SK-N-SH (cell line): ENCODE measurements at regions not wholly inside any gene's neighbourhood (a gene's known extent, or its start where the extent isn't known, plus 50 kb on each side); places are given as distances from the start of the nearest gene placed in this dataset.

Experiments
- CTCF ChIA-PET: fragments of 300-600, 350-600 bp; formaldehyde crosslinking; extraction: SDS; loops from one replicate; lab custom pipeline; 2021; lab: Yijun Ruan, JAX
- POLR2A ChIA-PET: fragments of 350-600 bp; sonication (Branson Sonifier 250); formaldehyde crosslinking; extraction: SDS; loops from one replicate; lab custom pipeline; 2020; ENCODE audit warnings: antibody characterized with exemption, inconsistent platforms; lab: Yijun Ruan, JAX
- DNase-seq: peaks from one replicate; pipeline ENCODE4 v3.0.0; 2012
- H2AFZ ChIP-seq: fragments of 200-600 bp; sonication (generic); 2 replicates; pipeline ENCODE4 v1.8.1; 2016; ENCODE audit warnings: antibody characterized with exemption, mild to moderate bottlenecking, low read depth
- H3F3A ChIP-seq: fragments of 200-600 bp; sonication (generic); replicated peaks from 2 replicates; pipeline ENCODE3; 2016; ENCODE audit warnings: antibody characterized with exemption, mild to moderate bottlenecking; ENCODE audit not compliant: insufficient read depth
- H3K27ac ChIP-seq, 2 experiments: fragments of 200-500 bp in 1 of 2; fragments of 200-600 bp in 1 of 2; sonication (Bioruptor generic) in 1 of 2; sonication (generic), shearing (Covaris generic) in 1 of 2; 2 replicates each; pipeline versions ENCODE4 v1.5.1 to v1.6.1; 2014 to 2016; ENCODE audit warnings: low read depth in 2 of 2, inconsistent platforms in 1 of 2, low read length in 1 of 2, mild to moderate bottlenecking in 1 of 2, mixed read lengths in 1 of 2
- H3K27me3 ChIP-seq: fragments of 200-600 bp; sonication (generic), shearing (Covaris generic); 2 replicates; pipeline ENCODE4 v1.6.1; 2016; ENCODE audit warnings: mixed run types; ENCODE audit not compliant: insufficient read depth
- H3K36me3 ChIP-seq, 2 experiments: fragments of 200-500 bp in 1 of 2; fragments of 200-600 bp in 1 of 2; sonication (Bioruptor generic) in 1 of 2; sonication (generic) in 1 of 2; replicated peaks in 1 of 2; 2 replicates each; pipeline versions ENCODE3 to v1.5.1; 2014 to 2016; ENCODE audit warnings: low read length in 1 of 2, mild to moderate bottlenecking in 1 of 2; ENCODE audit not compliant: insufficient read depth in 2 of 2, control insufficient read depth in 1 of 2
- H3K4me1 ChIP-seq, 2 experiments: fragments of 200-500 bp in 1 of 2; fragments of 200-600 bp in 1 of 2; sonication (Bioruptor generic) in 1 of 2; sonication (generic), shearing (Covaris generic) in 1 of 2; 2 replicates each; pipeline versions ENCODE4 v1.5.1 to v1.6.1; 2014 to 2016; ENCODE audit warnings: low read depth in 1 of 2, low read length in 1 of 2, mixed run types in 1 of 2; ENCODE audit not compliant: insufficient read depth in 2 of 2, control insufficient read depth in 1 of 2
- H3K4me2 ChIP-seq: fragments of 200-600 bp; sonication (generic), shearing (Covaris generic); 2 replicates; pipeline ENCODE4 v1.6.1; 2017; ENCODE audit warnings: mixed run types
- H3K4me3 ChIP-seq, 2 experiments: fragments of 200-500 bp in 1 of 2; fragments of 200-600 bp in 1 of 2; sonication (Bioruptor generic) in 1 of 2; sonication (generic), shearing (Covaris generic) in 1 of 2; 2 replicates each; pipeline versions ENCODE4 v1.5.1 to v1.8.1; 2014 to 2016; ENCODE audit warnings: low read depth in 2 of 2, inconsistent platforms in 1 of 2, low read length in 1 of 2, mild to moderate bottlenecking in 1 of 2, mixed read lengths in 1 of 2, moderate library complexity in 1 of 2
- H3K79me2 ChIP-seq: fragments of 200-600 bp; sonication (generic); 2 replicates; pipeline ENCODE4 v1.8.1; 2017; ENCODE audit warnings: mild to moderate bottlenecking; ENCODE audit not compliant: insufficient read depth
- H3K9ac ChIP-seq: fragments of 200-600 bp; sonication (generic); 2 replicates; pipeline ENCODE4 v1.6.1; 2017; ENCODE audit warnings: mixed run types
- H3K9me2 ChIP-seq: fragments of 200-600 bp; sonication (generic); 2 replicates; pipeline ENCODE4 v1.6.1; 2017; ENCODE audit warnings: mixed run types
- H3K9me3 ChIP-seq: fragments of 200-600 bp; sonication (generic); 2 replicates; pipeline ENCODE4 v1.6.1; 2017; ENCODE audit warnings: mixed run types, mild to moderate bottlenecking, moderate library complexity
- H4K20me1 ChIP-seq: fragments of 200-600 bp; sonication (generic); 2 replicates; pipeline ENCODE4 v1.6.1; 2017; ENCODE audit warnings: mild to moderate bottlenecking, mixed run types; ENCODE audit not compliant: insufficient read depth
- EZH2phosphoT487 ChIP-seq: fragments of 200-600 bp; sonication (generic); IDR thresholded peaks from 2 replicates; pipeline ENCODE4 v1.6.1; 2017; ENCODE audit warnings: low read depth, mixed run types, mild to moderate bottlenecking, antibody characterized with exemption, moderate library complexity, borderline replicate concordance
- JUND ChIP-seq: IDR thresholded peaks from 2 replicates; pipeline ENCODE4 v1.4.0; 2012
- MEF2A ChIP-seq: IDR thresholded peaks from 2 replicates; pipeline ENCODE4 v1.4.0; 2012; ENCODE audit warnings: low read depth, borderline replicate concordance
- POLR2AphosphoS5 ChIP-seq: IDR thresholded peaks from 2 replicates; pipeline ENCODE4 v1.6.1; 2012; ENCODE audit warnings: low read depth, low read length
- SIN3A ChIP-seq: IDR thresholded peaks from 2 replicates; pipeline ENCODE4 v1.6.1; 2012; ENCODE audit warnings: low read depth, mild to moderate bottlenecking, low read length, moderate library complexity, borderline replicate concordance
- SMC3 ChIP-seq: IDR thresholded peaks from 2 replicates; pipeline ENCODE4 v1.6.1; 2012; ENCODE audit warnings: low read depth, low read length, improper control_type of control experiment
- TCF12 ChIP-seq: IDR thresholded peaks from 2 replicates; pipeline ENCODE4 v1.4.0; 2012
- WGBS: methylation state at CpG from one replicate; pipeline ENCODE4 v1.1.6; 2017; ENCODE audit warnings: low lambda C conversion rate; 5-methylcytosine and 5-hydroxymethylcytosine counted together
- TF ChIP-seq, protein P1 (sequence below): fragments of 200-600 bp; sonication (generic); IDR thresholded peaks from 2 replicates; pipeline ENCODE4 v1.6.1; 2017; ENCODE audit warnings: antibody characterized with exemption, mild to moderate bottlenecking, moderate library complexity

DNA sequence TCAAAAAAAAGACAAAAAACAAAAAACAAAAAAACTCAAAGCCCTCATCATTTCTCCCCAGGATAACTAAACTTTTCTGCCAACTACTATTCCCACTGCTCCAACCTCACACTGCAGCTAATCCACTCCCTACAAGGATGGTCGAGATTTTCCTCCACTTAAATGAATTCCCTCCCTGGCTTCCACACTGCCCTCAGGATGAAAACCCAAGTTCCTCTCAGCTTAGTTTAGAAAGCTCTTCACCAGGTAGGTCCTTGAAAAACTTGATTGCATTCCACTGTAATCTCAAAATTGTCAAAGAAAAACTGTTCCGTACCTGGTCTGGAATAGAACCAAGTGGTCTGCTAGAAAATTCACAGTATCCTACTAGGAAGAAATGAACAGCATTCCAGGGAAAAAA lies 294.3 kb upstream of the KLF14 start:
- H3K4me2 ChIP-seq: no peak overlapping the region
- peaks cover 66% of the 10 kb centered on the region for H3K79me2 ChIP-seq
- POLR2A ChIA-PET: interaction anchor here (0.6 kb wide), 1 partner anchor 57 kb away, joined by 4 read pairs; no protein-coding TSS in a partner anchor
- CTCF ChIA-PET: interaction anchor here (0.8 to 7.4 kb wide), 6 partner anchors 12 to 131 kb away, joined by 3 to 46 read pairs (median 14); no protein-coding TSS in a partner anchor
- no peaks in the 10 kb centered on the region for H3K9me3 ChIP-seq
- 96% methylated on average over 2 of the region's 2 CpGs for WGBS
- H2AFZ ChIP-seq: no peak overlapping the region
- no peak for DNase-seq
- H3K36me3 ChIP-seq: peaks cover 0 to 16% of the 10 kb centered on the region in 2 experiments
- H3K4me3 ChIP-seq: no peak overlapping the region
- H4K20me1 ChIP-seq: peaks cover 6% of the 10 kb centered on the region; the same call in 1 of the 2 replicates
- peaks cover 9 to 24% of the 10 kb centered on the region in 2 experiments; a peak in 3 of 4 replicates for H3K4me1 ChIP-seq
- H3K27ac ChIP-seq: no peak overlapping the region
- TF ChIP-seq TCF12: no peak
- H3K27me3 ChIP-seq: no peaks in the 10 kb centered on the region
- peaks cover 6% of the 10 kb centered on the region for H3F3A ChIP-seq
- H3K9me2 ChIP-seq: no peaks in the 10 kb centered on the region
- H3K9ac ChIP-seq: no peak overlapping the region

DNA sequence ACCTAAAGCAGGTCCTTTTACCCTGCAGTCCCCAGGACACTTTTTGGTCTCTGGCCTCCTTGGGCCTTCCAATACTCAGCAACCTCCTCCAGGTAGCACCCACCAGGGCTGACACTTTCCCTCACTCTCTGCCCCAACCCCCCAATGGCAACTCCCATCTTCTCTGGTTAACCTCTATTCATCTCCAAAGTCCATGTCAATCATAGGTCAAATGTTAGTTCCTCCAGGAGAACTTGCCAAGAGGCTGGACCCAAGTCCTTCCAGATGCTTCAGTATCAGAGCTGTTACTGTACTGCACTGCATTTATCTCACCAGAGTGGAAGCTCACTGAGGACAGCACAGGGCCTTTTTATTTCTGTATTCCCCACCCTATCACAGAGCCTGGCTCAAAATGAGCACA lies 295.0 kb upstream of the KLF14 start:
- POLR2A ChIA-PET: interaction anchor here (0.6 kb wide), 1 partner anchor 58 kb away, joined by 4 read pairs; no protein-coding TSS in a partner anchor
- TF ChIP-seq EZH2phosphoT487 (no peak), MEF2A (no peak), SMC3 (no peak), JUND (no peak), POLR2AphosphoS5 (no peak), SIN3A (no peak)
- TF ChIP-seq, protein P1, sequence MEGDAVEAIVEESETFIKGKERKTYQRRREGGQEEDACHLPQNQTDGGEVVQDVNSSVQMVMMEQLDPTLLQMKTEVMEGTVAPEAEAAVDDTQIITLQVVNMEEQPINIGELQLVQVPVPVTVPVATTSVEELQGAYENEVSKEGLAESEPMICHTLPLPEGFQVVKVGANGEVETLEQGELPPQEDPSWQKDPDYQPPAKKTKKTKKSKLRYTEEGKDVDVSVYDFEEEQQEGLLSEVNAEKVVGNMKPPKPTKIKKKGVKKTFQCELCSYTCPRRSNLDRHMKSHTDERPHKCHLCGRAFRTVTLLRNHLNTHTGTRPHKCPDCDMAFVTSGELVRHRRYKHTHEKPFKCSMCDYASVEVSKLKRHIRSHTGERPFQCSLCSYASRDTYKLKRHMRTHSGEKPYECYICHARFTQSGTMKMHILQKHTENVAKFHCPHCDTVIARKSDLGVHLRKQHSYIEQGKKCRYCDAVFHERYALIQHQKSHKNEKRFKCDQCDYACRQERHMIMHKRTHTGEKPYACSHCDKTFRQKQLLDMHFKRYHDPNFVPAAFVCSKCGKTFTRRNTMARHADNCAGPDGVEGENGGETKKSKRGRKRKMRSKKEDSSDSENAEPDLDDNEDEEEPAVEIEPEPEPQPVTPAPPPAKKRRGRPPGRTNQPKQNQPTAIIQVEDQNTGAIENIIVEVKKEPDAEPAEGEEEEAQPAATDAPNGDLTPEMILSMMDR: no peak

More for the DNA sequence above, 295.0 kb upstream of the KLF14 start:
- Histone ChIP-seq H3K4me1 (peaks cover 10 to 24% of the 10 kb centered on the region in 2 experiments; a peak in 3 of 4 replicates), H3K9ac (no peak overlapping the region), H2AFZ (no peak overlapping the region), H3K36me3 (peaks cover 0 to 22% of the 10 kb centered on the region in 2 experiments), H3K27me3 (no peaks in the 10 kb centered on the region), H3K4me3 (no peak overlapping the region), H3K4me2 (no peak overlapping the region), H4K20me1 (peaks cover 6% of the 10 kb centered on the region; the same call in 1 of the 2 replicates), H3K9me3 (no peaks in the 10 kb centered on the region), H3F3A (peaks cover 6% of the 10 kb centered on the region), H3K27ac (no peak overlapping the region), H3K9me2 (no peaks in the 10 kb centered on the region), H3K79me2 (peaks cover 65% of the 10 kb centered on the region)
- CTCF ChIA-PET: interaction anchor here (0.8 to 7.4 kb wide), 4 partner anchors 11 to 132 kb away, joined by 3 to 46 read pairs (median 29); no protein-coding TSS in a partner anchor
- no peak for DNase-seq
